HEK293T (cell line): ENCODE measurements at regions not wholly inside any gene's neighbourhood (a gene's known extent, or its start where the extent isn't known, plus 50 kb on each side); places are given as distances from the start of the nearest gene placed in this dataset.
A peak's percentile ranks its signal among the peaks of the same experiment; 100 is the strongest.
"Not testable (repeated sequence)": the region's sequence is repeated elsewhere in the genome, so short reads cannot be mapped to it uniquely, and the experiment has no call there.

Experiments
- CTCF ChIA-PET: fragments of 350-600 bp; formaldehyde crosslinking; extraction: SDS; loops from one replicate; lab custom pipeline; 2021; ENCODE audit warnings: antibody characterized with exemption, inconsistent platforms; lab: Yijun Ruan, JAX
- POLR2A ChIA-PET: fragments of 350-600 bp; formaldehyde crosslinking; extraction: SDS; loops from one replicate; lab custom pipeline; 2020; ENCODE audit warnings: antibody characterized with exemption, inconsistent platforms; lab: Yijun Ruan, JAX
- DNase-seq: peaks from one replicate; pipeline ENCODE4 v3.0.0; 2012; ENCODE audit warnings: mixed read lengths; ENCODE audit errors: extremely low spot score
- L3MBTL2 ChIP-seq: fragments of 450-650 bp; conservative IDR thresholded peaks from 2 replicates; pipeline ENCODE4 v1.6.1; 2016; ENCODE audit warnings: mild to moderate bottlenecking
- TF ChIP-seq, protein P1 (sequence below): fragments of 450-650 bp; IDR thresholded peaks from 2 replicates; pipeline ENCODE4 v1.6.1; 2016

- POLR2A ChIA-PET, CTCF ChIA-PET, DNase-seq: not testable (repeated sequence)
- TF ChIP-seq, protein P1, sequence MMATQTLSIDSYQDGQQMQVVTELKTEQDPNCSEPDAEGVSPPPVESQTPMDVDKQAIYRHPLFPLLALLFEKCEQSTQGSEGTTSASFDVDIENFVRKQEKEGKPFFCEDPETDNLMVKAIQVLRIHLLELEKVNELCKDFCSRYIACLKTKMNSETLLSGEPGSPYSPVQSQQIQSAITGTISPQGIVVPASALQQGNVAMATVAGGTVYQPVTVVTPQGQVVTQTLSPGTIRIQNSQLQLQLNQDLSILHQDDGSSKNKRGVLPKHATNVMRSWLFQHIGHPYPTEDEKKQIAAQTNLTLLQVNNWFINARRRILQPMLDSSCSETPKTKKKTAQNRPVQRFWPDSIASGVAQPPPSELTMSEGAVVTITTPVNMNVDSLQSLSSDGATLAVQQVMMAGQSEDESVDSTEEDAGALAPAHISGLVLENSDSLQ: 0 out of 2 replicates have a peak, but pooled peaks have one; percentile 15
These were observed 717.0 kb upstream of the DEFB115 start for GRCh38 chr20:30540330-30541069.

- DNase-seq, CTCF ChIA-PET, POLR2A ChIA-PET: not testable (repeated sequence)
These were observed 706.2 kb upstream of the DEFB115 start for GRCh38 chr20:30551236-30551635.

DNA sequence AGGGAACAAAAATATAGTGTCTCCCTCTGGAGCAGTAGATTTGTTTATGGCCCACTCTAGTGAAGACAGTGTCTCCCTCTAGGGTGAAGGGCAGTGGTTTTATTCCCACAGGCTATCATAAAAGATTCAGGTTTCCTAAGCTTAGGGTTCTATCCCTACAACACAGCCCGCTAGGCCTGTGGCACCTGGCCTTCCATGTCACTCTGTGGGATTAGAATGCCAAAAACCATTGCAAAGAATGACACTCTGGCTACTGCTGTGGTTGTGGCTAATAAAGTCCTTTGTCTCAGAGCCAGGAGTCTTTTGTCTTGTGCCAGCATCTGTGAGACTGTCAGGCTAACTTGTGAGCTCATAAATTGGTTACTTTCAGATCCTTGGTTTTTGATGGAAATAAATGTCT, 700.7 kb upstream of the DEFB115 start:
- CTCF ChIA-PET, DNase-seq, POLR2A ChIA-PET: not testable (repeated sequence)

- DNase-seq, POLR2A ChIA-PET, CTCF ChIA-PET: not testable (repeated sequence)
These were observed 692.4 kb upstream of the DEFB115 start for GRCh38 chr20:30565086-30565485.

- DNase-seq, POLR2A ChIA-PET, CTCF ChIA-PET: not testable (repeated sequence)
These were observed 687.6 kb upstream of the DEFB115 start for GRCh38 chr20:30569867-30570266.

DNA sequence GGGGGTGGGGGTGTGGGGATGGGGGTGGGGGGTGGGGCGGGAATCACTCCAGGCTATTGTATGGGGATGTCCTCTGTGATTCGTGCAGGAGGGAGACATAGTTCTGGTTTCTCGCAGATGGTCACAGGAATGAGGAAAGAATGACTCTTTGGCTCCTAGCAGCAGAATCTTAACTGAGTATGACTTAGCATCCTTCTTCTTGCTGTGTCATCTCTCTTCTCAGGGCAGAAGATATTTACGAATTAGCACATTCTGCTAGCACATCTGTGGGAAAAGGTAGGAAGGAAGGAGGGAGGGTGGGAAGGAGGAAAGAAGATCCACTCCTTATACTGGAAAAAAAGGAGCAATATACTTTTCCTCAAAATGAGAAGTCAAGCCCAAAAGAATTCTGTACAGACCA, 686.8 kb upstream of the DEFB115 start:
- CTCF ChIA-PET, POLR2A ChIA-PET: not testable (repeated sequence)

GRCh38 chr20:30574337-30574736, 683.1 kb upstream of the DEFB115 start:
- CTCF ChIA-PET, POLR2A ChIA-PET, DNase-seq: not testable (repeated sequence)

More for the DNA sequence above, 686.8 kb upstream of the DEFB115 start:
- not testable (repeated sequence) for DNase-seq

DNA sequence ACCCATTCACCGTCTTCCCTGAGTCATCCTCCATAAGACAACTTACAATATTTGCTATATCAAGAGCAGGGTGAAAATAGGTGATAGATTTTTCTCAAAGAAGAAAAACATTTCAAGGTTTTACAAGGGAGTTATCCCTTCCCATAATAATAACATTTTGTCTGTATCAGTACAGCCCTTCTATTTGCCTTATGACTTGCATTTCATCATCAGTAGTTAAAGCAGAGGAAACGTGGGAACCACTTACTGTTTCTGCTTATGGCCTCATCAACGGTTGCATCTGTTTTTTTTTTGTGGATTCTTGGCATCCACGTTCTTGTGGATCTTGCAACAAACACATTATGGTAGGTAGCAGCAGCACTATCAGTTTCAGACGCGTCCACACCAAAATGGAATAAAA, 678.4 kb upstream of the DEFB115 start:
- POLR2A ChIA-PET, CTCF ChIA-PET, DNase-seq: not testable (repeated sequence)

DNA sequence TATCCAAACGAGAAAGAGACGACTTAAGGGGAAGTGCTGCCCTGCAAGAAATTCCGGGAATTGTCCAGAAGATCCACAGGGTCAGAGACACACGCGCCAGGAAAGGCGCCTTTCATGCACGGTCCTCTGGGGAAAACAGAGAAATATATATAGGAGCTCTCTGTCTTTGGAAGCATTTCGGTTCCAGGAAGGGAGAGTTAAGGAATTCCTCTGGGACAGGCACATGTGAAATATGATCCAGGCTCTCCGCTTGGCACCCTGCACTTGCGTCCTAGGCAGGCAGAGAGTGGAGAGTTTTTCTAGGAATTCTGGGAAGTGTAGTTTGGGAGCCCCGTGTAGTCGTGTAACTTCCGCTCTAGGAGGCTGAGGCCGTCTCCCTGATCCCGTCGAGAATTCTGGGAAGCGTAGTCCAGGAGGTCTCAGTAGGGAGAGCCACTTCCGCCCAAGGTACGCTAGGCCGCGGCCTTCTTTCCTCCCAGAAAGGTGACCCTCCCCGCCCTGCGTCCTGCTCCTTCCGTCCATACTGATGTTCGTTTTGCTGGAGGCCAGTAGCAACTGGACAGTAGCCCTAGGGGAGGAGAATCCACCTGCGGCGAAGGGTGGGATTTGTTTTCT, 677.5 kb upstream of the DEFB115 start:
- CTCF ChIA-PET, POLR2A ChIA-PET: not testable (repeated sequence)
- TF ChIP-seq L3MBTL2: peak; percentile 42; the same call in 1 of the 2 replicates
- DNase-seq: peak; percentile 31

GRCh38 chr20:30581839-30582238, 675.6 kb upstream of the DEFB115 start:
- CTCF ChIA-PET: interaction anchor here (1.4 kb wide), 1 partner anchor 28 kb away, joined by 3 read pairs; no protein-coding TSS in a partner anchor
- POLR2A ChIA-PET, DNase-seq: not testable (repeated sequence)

GRCh38 chr20:30584403-30584802, 673.1 kb upstream of the DEFB115 start:
- POLR2A ChIA-PET, DNase-seq, CTCF ChIA-PET: not testable (repeated sequence)

DNA sequence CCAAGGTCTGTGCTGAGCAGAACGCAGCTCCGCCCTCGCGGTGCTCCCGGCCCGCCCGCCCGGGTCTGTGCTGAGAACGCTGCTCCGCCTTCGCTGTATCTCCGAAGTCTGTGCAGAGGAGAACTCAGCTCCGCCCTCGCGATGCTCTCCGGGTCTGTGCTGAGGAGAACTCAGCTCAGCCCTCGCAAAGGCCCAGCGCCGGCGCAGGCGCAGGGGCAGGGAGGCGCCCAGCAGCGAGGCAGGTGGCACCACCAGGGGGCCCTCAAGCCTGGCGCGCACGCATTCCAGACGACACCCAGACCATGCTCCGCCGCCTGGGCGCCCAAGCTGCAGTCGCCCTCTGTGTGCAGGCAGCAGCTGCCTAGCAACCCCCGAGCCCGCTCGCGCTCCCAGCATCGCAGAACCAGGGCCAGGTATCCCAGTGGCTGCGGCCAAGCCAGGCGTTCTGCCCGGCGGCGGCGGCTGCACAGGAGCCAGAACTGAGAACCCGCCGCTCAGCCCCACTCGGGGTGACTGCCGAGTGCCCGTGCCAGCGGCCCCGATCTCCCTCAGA, 672.1 kb upstream of the DEFB115 start:
- DNase-seq, POLR2A ChIA-PET, CTCF ChIA-PET: not testable (repeated sequence)

DNA sequence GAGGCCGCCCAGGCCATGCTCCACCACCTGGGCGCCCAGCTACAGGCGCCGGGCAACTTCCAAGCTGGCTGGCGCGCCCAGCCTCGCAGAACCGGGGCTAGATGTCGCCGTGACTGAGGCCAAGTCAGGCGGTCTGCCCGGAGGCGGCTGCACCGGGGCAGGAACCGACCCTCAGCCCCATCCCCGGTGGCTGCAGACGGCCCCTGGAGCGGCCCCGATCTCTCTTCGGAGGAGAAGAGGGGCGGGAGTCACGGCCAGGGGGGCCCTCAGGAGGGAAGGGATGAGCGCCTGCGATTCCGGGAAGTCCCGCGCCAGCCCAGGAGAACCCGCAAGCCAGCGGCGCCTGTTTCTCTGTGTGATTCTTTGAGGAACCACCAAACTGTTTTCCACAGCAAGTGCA, 671.3 kb upstream of the DEFB115 start:
- CTCF ChIA-PET, DNase-seq: not testable (repeated sequence)

More for the DNA sequence above, 671.3 kb upstream of the DEFB115 start:
- POLR2A ChIA-PET: not testable (repeated sequence)
